Loucy (cell line): ENCODE measurements at regions not wholly inside any gene's neighbourhood (a gene's known extent, or its start where the extent isn't known, plus 50 kb on each side); places are given as distances from the start of the nearest gene placed in this dataset.

ENCODE experiments used
- EZH2phosphoT487 ChIP-seq: fragments of 200-600 bp; IDR thresholded peaks from 2 replicates; pipeline ENCODE4 v1.6.1; 2018; ENCODE audit warnings: antibody characterized with exemption, mild to moderate bottlenecking, moderate library complexity, borderline replicate concordance
- TF ChIP-seq, protein P1 (sequence below): fragments of 200-600 bp; sonication (generic); conservative IDR thresholded peaks from 2 replicates; pipeline ENCODE4 v1.5.1; 2014; ENCODE audit warnings: mild to moderate bottlenecking, antibody characterized with exemption, low read length

DNA sequence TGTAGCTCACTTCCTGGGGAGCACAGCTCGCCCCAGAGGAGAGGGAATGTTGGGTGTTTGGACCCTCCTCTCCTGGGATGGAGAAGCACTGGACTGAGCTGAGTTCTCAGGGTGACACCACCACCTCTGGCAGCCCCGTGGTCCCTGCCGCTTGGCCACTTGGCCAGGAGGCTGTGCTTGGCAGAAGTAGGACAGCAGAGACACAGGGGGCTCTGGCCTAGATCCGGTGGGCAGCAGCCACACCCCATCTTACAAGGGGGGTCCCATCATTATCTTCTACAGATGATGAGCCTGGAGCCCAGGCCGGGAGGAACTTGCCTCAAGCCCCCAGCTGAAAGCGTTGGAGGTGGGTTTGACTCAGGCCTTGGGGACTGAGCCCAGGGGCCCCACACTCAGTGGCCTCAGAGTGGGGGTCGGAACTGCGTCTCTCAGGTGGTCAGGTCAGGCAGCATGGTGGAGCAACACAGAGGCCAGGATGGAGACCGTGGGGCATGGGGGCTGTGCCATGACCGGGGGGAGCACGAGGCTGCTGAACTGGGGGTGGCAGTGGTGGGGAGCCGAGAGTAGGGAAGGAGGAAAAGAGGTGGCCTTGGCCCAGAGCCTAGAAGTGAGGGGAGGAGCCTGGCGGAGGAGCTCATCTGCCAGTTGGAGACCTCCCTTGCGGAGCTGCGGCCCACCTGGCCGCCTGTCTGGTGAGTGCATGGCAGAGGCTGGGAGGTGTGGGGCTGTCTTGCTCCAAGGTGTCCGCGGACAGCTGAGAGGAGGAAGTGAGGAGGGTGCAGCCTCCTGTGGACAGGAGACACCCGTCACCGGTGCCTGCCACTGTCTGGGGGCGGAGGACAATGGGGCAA, 63.6 kb upstream of the HDAC4 start:
- TF ChIP-seq EZH2phosphoT487, result no peak
- TF ChIP-seq, protein P1, sequence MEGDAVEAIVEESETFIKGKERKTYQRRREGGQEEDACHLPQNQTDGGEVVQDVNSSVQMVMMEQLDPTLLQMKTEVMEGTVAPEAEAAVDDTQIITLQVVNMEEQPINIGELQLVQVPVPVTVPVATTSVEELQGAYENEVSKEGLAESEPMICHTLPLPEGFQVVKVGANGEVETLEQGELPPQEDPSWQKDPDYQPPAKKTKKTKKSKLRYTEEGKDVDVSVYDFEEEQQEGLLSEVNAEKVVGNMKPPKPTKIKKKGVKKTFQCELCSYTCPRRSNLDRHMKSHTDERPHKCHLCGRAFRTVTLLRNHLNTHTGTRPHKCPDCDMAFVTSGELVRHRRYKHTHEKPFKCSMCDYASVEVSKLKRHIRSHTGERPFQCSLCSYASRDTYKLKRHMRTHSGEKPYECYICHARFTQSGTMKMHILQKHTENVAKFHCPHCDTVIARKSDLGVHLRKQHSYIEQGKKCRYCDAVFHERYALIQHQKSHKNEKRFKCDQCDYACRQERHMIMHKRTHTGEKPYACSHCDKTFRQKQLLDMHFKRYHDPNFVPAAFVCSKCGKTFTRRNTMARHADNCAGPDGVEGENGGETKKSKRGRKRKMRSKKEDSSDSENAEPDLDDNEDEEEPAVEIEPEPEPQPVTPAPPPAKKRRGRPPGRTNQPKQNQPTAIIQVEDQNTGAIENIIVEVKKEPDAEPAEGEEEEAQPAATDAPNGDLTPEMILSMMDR, result no peak
